Inflammatory macrophage (primary cell): ENCODE measurements at regions not wholly inside any gene's neighbourhood (a gene's known extent, or its start where the extent isn't known, plus 50 kb on each side); places are given as distances from the start of the nearest gene placed in this dataset.

Experiments used
- DNase-seq, 2 donors: peaks; one replicate each; pipeline ENCODE4 v3.0.0-alpha.2; 2020 to 2022

DNA sequence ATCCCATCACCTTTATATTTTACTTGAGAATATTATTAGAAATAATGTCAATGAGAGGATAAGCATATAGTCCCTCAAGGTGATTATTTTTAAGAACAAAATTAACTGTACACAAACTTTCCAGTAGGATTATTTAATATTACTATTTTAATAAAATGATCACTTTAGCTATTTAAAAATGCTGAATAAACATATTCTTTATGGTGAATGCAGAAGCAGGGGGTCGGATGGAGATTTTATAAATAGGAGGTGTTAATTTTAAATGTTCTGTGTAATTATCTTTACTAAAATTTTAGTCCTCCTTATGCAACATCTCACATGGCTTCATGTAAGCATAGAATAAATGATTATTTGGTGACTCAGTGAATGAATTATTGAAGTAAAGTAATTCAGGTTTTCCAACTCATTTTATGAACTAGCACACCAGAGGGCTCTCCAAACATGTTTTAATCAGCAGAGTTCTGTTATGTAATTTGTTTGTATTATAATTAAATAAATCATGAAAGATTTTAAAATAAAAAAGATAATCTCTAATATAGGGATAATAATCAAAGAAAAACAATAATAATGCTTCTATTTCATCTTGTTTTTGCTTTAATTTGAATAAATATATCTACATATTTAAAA, 1635.2 kb downstream of the EFNB2 start:
- DNase-seq: no peak

DNA sequence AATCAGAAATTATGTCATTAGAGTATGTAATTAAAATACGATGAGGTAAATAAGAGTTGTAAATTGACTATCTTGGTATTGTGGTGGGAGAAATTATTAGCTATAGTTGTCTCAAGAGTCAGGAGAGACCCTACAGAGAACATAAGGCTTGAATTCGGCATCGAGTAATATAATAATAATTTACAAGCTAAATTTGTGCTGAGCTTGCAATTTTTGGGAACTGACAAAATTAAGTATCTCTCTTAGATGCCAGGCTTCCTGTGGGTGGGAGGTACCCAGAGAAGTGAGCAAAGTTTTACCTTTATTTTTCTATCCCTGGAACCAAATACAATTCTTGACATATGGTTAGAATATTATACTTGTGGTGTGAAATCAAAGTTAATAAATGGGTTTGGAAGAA, 1637.0 kb downstream of the EFNB2 start:
- no peak for DNase-seq

DNA sequence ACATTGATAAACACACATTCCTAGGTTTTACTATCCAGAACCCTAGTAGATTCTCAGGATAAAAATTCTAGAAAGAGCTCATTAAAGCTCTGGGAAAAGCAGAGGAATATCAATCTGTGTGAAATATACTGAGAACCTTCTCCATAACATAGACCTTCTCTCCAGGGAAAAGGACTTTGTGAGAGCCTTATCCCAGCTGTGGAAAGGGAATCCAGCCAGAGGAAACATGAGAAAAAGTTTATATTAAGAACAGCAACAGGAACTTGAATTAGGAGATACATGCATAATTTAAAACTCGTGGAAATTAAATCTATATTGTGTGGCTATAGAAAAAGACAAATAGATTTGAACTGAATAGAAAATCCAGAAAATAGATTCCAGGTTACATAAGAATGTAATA, 1639.9 kb downstream of the EFNB2 start:
- no peak for DNase-seq

DNA sequence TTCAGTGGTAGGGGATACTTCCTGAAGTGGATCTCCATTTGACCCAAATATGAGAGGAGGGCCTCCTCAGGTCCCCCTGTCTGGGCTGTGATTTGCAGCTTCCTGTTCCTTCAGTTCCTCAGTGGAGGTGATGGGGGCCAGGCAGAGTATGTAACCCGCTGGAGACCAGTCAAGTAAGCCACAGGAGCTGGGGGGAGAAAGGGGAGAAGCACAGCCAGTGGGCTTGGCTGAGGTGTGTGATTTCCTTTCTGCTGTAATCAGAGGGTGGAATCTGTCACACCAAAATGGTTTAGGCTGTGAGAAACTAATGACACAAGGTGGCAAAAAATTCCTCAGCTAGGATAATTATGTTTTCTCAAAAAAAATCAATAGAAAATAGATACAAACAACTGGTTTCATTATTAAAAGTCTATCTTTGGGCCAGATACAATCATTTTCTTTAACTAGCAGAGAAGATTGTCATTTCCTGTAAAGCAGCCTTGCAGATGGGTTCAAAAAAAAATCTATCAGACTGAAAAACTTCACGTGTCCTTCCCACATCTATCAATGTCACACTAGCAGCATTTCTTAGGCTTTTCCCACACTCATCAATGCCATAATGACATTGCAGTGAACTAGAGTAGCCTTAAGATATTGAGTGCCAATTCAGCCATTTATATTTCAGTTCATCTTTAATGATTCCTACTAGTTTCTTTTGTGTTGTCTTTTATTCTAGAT, 1660.3 kb downstream of the EFNB2 start:
- DNase-seq: no peak

DNA sequence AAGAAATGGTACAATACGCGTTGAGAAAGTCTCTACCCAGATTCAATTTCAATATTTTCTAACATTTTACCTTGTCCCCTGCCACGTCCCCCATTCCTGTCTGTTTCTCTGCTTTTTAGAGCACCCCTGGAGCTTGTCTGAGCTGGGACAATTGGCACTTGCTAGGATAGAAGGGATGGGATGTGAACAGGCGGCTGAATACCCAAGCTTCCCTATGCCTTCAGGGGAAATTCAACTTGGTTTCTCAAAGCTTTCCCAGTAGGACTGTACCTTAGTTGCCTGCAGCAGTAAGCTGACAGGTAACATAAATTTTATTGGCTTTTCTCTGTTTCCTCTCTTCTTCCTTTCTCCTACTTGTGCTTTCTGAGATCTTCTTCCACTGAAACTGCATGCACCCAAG, 1663.3 kb downstream of the EFNB2 start:
- no peak for DNase-seq

DNA sequence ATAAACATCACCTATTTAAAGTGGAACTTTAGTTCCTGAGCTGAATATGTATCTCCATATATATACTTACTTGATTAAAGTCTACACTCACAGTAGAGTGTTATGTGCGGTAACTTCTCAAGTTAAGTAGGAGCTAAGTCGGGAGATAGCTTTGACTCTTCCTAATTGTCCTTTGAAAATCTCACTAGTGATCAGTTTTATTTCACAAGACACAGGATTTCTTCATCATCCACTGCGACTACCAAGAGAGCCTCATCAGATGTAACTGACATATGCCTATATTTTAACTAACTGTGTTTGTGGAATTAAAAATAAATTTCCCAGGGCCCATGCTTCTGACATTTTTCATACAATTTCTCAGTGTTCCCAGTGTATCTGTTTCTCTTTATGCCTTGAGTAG, 1664.0 kb downstream of the EFNB2 start:
- no peak for DNase-seq

DNA sequence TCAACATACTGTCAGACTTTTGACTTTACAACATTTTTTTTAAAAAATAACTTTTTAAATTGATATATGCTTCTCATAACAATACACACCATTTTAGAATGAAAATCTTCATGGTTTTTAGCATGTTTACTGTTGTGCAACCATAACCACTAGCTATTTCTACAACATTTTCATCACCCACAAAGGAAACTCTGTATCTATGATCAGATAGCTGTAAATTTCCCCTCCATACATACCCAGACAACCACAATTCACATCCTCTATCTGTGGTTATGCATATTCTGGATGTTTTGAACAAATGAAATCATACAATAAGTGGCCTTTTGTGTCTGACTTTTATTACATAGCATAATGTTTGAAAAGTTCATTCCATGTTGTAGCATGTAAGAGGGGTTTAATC, 1666.0 kb downstream of the EFNB2 start:
- no peak for DNase-seq

DNA sequence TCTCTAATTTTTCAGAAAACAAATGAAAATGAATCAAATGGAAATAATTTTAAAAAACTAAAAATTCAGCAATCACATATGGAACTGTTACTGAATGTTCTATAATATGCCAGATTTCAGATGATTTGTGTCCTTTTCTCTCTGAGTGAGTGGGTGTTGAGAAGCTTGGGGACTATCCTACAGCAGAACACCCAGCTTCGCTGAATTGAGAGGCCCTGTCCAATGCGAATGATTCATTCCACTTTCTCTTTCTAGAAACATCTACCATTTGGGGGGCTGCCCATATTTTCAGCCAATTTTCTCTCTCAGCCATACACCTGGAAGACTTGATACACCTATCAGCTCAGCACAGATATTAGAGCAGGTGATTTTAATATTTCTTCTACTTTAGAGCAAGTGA, 1666.7 kb downstream of the EFNB2 start:
- DNase-seq: no peak

DNA sequence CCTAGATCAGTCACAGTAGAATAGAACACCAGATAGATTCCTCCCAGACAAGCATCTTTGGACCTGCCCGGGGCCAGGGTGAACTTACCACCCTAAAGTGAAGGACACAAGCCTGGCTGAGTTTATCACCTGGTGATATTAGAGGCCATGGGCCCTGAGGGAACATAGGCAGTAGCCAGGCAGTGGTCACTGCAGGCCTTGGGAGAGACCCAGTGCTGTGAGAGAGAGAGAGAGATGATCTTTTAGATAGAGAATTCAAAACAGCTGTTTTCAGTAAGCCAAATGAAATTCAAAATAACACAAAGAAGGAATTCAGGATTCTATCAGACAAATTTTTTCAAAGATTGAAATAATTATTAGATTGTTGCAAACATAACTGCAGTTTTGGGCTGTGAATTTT, 1679.9 kb downstream of the EFNB2 start:
- no peak for DNase-seq

DNA sequence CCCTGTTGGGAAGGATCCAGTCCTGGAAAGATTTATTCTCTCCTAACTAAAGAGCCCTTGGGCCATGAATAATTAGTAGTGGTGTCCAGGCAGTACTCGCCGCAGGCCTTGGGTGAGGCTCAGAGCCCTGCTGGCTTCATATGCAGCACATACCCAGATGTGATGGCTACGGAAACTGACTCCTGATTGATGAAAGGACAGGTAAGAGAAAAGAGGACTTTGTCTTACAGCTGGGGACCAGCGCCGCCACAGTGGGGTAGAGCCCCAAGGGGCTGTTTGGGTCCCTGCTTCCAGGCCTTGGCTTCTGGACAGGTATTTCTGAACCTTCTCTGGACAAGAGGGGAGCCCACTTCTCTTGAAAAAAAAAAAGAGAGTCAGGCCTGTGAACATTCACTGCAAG, 1680.8 kb downstream of the EFNB2 start:
- DNase-seq: no peak

DNA sequence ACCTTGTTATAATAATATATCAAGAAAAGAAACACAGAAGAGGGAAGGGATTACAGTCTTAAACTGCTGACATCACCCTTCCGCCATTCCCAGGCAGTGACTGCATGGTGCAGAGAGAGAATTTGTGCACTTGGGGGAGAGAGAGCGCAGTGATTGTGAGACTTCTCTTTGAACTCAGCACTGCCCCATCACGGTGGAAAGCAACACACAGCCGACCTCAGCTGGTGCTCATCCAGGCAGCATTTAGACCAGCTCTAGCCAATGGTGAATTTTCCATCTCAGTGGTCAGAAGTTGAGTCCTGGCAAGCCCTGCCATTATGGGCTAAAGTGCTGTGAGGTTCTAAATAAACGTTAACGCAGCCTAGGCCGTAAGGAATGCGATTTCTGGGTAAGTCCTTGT, 1681.5 kb downstream of the EFNB2 start:
- DNase-seq: no peak

DNA sequence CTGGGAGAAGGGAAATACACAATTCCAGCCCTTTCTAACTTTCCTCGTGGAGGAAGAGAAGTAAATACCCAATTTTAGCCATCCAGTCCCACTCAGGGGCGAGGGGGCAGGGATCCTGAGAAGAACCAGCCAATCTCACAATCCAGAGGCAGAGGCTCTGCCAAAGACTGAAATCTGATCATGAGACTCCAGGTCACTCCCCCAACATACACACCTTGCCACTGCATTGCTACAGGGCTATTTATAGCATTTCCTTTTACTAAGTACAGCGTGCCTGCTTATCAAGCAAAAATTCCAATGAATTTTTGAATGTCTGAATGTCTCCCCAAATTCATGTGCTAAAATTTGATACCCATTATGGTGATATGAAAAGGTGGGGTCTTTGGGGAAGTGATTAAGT, 1687.5 kb downstream of the EFNB2 start:
- DNase-seq: no peak

DNA sequence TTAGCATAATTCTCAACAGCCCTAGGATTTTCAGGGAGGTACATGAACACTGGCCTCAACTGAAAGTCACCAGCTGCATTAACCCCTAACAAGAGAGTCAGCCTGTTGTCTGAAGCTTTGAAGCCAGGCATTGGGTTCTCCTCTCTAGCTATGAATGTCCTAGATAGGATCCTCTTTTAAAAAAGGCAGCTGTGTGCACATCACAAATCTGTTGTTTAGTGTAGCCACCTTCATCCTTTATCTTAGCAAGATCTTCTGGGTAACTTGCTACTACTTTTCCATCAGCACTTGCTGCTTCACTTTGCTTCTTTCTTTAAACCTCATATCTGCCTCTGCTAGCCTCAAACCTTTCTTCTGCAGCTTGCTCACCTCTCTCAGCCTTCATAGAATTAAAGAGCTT, 1692.1 kb downstream of the EFNB2 start:
- no peak for DNase-seq

DNA sequence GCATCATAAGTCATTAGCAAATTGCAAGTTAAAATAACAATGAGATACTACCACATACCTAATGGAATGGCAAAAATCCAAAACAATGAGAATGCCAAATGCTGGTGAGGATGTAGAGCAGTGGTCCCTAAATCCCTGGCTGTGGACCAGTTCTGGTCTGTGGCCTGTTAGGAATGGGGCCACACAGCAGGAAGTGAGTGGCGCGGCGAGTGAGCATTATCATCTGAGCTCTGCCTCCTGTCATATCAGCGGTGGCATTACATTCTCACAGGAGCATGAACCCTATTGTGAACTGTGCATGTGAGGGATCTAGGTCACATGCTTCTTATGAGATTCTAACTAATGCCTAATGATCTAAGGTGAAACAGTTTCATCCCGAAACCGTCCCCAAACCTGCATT, 1694.4 kb downstream of the EFNB2 start:
- DNase-seq: no peak

DNA sequence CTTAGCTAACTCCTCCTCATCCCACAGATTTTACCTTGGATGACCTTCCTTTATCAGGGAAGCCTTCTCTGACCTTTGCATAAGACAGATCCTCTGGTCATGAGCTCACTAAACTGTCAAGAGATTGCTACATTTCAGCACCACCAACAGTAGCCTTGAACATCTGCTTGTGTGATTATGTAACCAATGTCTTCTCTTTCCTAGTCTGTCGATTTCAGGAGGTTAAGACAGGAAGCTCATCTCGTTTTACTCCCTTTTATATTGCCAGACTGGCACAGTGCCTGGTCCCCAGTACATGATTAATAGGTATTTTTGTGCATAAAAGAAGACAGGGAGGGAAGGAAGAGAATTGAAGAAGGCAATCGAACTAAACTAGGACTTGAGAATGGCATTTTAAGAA, 1697.7 kb downstream of the EFNB2 start:
- DNase-seq: peak in 1 of 2 donors; percentile 11

DNA sequence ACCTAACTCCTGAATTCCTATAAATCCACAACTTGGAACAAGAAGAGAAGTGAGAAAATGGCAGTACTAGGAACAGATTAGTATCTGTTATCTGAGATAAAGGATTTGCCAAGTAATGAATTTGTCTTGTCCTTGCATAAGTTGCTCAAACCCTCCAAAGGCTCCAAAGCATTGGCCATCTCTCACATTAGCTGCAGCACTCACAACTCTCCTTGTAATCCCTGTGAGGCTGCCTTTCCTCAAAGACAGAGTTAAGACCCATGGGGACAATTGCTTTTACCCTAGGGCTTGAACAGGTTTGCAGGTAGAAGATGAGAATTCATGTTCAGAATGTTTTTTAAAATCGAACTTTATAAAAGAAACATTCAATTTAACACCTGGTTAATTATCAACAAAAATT, 1702.2 kb downstream of the EFNB2 start:
- no peak for DNase-seq

DNA sequence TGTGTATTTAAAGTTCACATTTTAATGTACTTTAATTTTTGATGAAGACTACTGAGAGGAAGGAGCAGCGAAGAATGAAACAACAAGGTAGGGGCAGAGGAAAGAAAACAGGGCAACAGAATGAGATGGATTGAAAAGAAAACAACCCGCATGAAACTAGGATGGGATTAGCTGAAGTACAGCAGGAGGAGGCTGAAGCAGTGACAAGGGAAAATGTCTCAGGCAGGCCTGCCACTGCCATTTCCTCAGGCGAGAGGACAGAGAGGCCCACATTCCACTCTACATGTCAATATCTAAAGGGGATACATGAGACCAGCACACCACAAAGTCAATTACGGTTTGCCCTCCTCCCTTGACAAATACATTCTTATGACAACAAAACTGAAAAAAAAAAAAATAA, 1703.2 kb downstream of the EFNB2 start:
- no peak for DNase-seq

DNA sequence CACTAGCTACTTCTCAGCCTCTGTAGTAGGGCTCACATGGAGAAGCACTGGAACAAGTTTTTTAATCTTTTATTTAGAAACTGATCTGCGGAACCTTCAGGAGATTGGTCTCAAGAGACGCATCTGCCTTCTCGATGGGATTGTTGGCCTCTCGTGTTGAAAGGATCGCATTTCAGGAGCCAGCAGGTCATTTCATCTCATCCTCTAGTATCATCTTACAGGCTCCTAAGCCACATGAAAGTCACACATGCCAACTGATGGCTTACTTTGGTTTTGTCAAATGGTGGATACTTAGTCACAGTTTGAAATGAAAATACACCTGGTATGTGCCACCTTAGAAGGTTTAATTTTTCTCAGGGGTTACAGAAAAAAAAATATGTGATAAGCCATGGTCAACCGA, 1703.6 kb downstream of the EFNB2 start:
- no peak for DNase-seq

DNA sequence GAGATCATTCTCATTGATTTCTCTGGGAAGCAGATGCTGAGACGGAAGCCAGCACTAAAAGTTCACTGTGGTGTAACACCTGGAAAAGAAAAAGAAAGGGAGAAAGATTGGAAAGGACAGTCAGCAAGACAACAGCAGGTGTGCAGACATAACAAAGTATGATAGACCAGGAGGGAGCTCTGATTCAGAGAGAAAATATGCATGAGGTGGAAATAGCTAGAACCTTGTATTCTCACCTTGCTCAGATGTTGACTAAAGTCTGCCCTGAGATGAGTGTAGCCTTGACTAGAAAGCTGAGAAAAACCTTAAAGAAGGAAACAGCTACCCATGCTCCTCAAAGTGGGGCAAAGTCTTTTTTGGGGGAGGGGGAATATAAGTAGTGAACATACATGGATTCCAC, 1711.8 kb downstream of the EFNB2 start:
- no peak for DNase-seq

DNA sequence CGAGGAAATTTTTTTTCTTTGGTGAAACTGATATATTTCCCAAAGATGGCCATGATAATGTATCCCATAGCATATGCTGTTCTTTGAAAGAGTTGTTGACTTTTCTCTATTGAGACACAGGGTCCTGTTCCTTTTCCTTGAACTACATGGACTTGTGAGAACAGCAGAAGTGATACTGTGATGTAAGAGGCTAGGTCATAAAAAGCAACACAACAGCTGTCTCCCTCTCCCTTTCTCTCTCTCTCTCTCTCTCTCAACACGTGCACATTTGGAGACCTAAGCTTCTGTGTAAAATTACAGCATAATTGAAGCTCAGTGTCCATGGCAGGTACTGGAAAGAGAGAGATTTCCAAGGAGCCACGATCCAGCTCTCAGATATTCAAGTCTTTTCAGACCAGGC, 1712.4 kb downstream of the EFNB2 start:
- no peak for DNase-seq

DNA sequence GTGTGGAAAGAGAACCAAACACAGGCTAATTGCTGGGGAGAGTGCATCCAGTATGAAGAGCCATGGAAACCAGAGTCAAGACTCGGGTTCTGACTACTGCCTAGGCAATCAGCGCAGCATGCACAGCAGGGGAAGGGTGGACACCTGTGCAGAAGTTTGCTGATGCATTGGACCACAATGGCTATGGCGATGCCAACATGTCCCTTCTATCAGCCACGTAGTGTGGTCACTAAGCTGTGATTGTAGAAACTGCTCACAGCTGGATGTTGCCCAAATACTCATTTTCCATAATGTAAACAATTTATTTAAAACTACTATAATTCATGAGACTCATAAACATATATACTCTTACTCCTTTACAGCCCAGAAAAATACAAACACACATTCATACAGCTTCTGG, 1718.2 kb downstream of the EFNB2 start:
- no peak for DNase-seq

DNA sequence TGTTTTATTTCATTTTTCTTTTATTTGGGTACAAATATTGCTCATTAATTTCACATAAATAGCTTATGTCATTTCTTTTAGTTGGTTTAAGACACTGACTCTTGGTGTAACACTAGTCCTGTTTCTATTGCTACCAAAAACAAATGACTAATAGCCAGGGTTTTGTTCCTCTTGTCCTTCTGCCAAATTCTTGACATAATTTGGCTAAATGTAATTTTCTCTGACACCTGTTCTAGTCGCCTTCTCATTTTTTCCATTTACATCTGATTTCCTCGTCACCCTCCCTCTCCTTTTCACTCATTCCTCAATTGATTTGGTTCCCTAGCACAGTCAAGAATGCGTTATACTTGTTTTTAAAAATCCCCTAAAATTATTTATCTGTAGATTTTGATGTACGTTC, 1718.7 kb downstream of the EFNB2 start:
- no peak for DNase-seq

DNA sequence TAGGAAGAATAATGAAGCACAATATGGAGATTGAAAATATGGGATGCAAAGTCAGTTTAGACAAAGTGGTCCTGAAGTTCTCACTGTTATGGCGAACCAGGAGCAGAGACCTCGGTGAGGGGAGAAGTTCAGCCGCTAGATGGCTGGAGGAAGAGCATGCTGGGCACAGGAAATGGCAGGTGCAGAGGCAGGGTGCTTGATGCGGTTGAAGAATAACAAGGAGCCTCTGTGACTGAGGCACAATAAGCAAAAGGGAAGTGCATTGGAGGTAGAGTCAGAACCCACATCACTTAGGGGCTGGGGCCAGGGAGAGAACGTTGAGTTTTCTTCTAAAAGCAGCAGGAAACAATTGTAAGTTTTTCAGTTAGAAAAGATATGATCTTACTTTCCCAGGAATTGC, 1725.2 kb downstream of the EFNB2 start:
- DNase-seq: no peak

DNA sequence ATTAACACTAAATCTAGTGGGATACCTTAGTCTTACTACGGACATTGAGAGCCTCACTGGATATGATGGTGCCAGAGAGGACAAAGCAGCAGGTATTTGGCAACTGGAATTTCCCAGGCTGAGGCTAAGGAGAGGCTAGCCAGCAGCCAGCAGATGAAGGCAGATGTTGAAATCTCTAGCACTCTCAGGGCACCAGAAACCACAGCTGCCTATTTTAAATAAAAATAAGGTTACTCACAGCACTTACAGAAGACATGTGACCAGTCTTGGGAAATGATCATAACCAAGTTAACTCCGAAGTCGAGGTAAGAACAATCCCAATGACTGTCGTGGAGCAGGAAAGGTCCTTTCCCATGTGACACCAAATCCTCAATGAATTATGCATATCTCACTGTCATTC, 1726.0 kb downstream of the EFNB2 start:
- peak in 1 of 2 donors; percentile 14 for DNase-seq

DNA sequence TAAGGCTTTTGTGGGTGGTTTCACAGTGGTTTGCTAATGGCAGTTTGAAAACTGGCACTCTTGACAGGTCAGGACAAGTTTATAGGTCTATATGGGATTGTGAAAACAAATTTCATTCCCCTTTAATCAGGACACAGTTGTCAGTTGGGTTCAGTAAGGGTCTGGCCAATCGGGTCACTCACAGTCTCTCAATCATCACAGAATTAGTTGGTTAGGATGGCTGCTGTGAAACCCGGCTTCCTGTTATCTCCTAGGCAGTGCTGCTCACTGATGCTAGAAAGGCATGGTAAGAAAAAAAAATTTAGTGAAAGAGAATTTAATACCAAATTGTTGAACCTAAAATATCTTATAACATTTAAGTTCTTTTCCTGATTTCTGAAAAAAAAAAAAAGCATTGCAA, 1730.1 kb downstream of the EFNB2 start:
- no peak for DNase-seq
